T-helper 2 cell treated with Interferon-gamma antibody and Interleukin-4, amounts not matched to agents 5 μg/mL and 100 μg/mL, for 36 hours (primary cell): ENCODE measurements at regions not wholly inside any gene's neighbourhood (a gene's known extent, or its start where the extent isn't known, plus 50 kb on each side); places are given as distances from the start of the nearest gene placed in this dataset.
"Not testable (repeated sequence)": the region's sequence is repeated elsewhere in the genome, so short reads cannot be mapped to it uniquely, and the experiment has no call there.

Source experiments
- DNase-seq: peaks from one replicate; pipeline ENCODE4 v3.0.0; 2021; ENCODE audit warnings: low spot score
- H3K27ac Mint-ChIP-seq: one replicate; pipeline ENCODE4 v1.8.0; 2021; ENCODE audit warnings: mild to moderate bottlenecking, mixed read lengths
- H3K27me3 Mint-ChIP-seq: one replicate; pipeline ENCODE4 v1.8.0; 2021; ENCODE audit warnings: low read depth, mixed read lengths
- H3K36me3 Mint-ChIP-seq: one replicate; pipeline ENCODE4 v1.8.0; 2021; ENCODE audit warnings: low read depth, mixed read lengths
- H3K4me1 Mint-ChIP-seq: one replicate; pipeline ENCODE4 v1.8.0; 2021; ENCODE audit warnings: low read depth, mixed read lengths
- H3K4me3 Mint-ChIP-seq: one replicate; pipeline ENCODE4 v1.8.0; 2022; ENCODE audit warnings: mild to moderate bottlenecking, moderate library complexity, mixed read lengths
- H3K9me3 Mint-ChIP-seq: one replicate; pipeline ENCODE4 v1.8.0; 2021; ENCODE audit warnings: mixed read lengths

DNA sequence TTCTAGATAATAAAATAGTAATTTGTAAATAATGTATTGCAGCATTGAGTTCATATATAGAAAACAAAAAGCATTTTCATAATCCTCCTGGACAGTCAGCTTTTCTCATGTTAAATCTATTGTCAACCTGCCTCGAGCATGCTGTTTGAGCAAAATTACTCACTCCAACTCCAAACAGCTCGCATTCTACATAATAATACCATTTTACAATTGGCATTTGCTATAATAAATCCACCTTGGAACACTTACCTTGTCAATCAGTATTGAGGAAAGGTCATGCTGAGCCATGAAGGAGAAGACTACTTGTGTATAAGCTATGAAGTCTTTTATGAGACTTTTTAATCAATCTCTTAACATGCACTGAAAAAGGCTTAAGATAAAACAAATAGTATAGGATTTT, 682.6 kb downstream of the CBLN4 start:
- H3K27ac Mint-ChIP-seq, result no peak overlapping the region
- H3K4me3 Mint-ChIP-seq, result no peak overlapping the region
- H3K9me3 Mint-ChIP-seq, result peaks cover 29% of the 10 kb centered on the region
- no peak for DNase-seq
- no peaks in the 10 kb centered on the region for H3K36me3 Mint-ChIP-seq
- H3K4me1 Mint-ChIP-seq, result no peaks in the 10 kb centered on the region
- H3K27me3 Mint-ChIP-seq, result no peaks in the 10 kb centered on the region

DNA sequence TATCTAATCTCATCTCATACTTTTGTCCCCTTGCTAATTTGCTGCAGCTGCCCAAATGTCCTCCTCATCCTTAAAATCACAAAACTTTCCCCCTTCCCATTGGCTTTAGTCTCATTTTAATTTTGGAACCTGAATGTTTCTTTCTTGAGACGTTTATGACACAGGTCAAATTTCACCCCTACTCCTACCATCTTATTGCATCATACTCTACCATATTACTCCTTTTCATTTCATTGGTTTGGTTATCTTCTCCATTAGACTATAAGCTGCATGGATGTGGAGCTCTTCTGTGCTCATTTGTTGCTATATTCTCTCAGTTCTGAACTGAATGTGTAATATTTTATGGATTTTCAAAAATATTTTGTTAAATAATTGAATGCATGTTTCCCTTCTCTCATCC, 688.6 kb downstream of the CBLN4 start:
- Mint-ChIP-seq H3K36me3 (no peaks in the 10 kb centered on the region), H3K4me1 (no peaks in the 10 kb centered on the region), H3K4me3 (no peak overlapping the region), H3K27ac (no peak overlapping the region), H3K9me3 (peaks cover 44% of the 10 kb centered on the region), H3K27me3 (no peaks in the 10 kb centered on the region)
- DNase-seq, result no peak

DNA sequence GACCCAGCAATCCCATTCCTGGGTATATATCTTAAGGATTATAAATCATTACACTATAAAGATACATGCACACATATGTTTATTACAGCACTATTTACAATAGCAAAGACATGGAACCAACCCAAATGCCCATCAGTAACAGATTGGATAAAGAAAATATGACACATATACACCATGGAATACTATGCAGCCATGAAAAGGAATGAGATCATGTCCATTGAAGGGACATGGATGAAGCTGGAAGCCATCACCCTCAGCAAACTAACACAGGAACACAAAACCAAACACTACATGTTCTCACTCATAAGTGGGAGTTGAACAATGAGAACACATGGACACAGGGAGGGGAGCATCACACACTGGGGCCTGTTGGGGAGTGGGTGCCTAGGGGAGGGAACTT, 694.5 kb downstream of the CBLN4 start:
- not testable (repeated sequence) for H3K36me3 Mint-ChIP-seq, H3K4me1 Mint-ChIP-seq, DNase-seq, H3K4me3 Mint-ChIP-seq, H3K27me3 Mint-ChIP-seq, H3K27ac Mint-ChIP-seq
- H3K9me3 Mint-ChIP-seq, result peaks cover 60% of the 10 kb centered on the region

GRCh38 chr20:55291261-55291660, 714.1 kb downstream of the CBLN4 start:
- no peaks in the 10 kb centered on the region for H3K36me3 Mint-ChIP-seq
- H3K4me1 Mint-ChIP-seq, result no peaks in the 10 kb centered on the region
- H3K27me3 Mint-ChIP-seq, result no peaks in the 10 kb centered on the region
- no peak for DNase-seq
- H3K9me3 Mint-ChIP-seq, result peaks cover 25% of the 10 kb centered on the region
- no peak overlapping the region for H3K27ac Mint-ChIP-seq
- H3K4me3 Mint-ChIP-seq, result no peak overlapping the region

- H3K9me3 Mint-ChIP-seq, result peaks cover 21% of the 10 kb centered on the region
Observed at GRCh38 chr20:55283889-55284288, 721.4 kb downstream of the CBLN4 start.

DNA sequence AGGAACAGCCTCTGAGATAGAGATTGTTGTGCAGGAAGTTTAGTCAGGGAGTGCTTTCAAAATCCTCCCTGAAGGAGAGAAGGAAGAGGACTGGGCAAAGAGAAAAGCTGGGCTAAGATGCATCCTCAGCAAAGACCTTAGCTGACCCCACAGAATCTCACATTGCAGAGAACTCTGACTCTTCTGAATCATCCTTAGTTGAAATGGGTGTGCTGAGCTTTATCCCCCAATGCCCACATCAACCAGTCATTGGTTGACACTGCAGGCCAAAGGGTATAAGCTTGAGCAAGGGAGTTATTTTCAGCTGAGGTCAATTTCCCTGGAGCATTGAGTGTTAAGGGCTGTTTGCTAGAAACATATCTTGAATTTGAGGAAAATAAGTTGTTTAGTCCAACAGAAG, 732.2 kb downstream of the CBLN4 start:
- H3K4me3 Mint-ChIP-seq, result no peak overlapping the region
- DNase-seq, result no peak
- H3K4me1 Mint-ChIP-seq, result no peaks in the 10 kb centered on the region
- no peak overlapping the region for H3K27ac Mint-ChIP-seq
- H3K36me3 Mint-ChIP-seq, result no peaks in the 10 kb centered on the region
- H3K27me3 Mint-ChIP-seq, result no peaks in the 10 kb centered on the region
- H3K9me3 Mint-ChIP-seq, result peaks cover 26% of the 10 kb centered on the region

More at GRCh38 chr20:55283889-55284288, 721.4 kb downstream of the CBLN4 start:
- H3K27me3 Mint-ChIP-seq, result no peaks in the 10 kb centered on the region
- H3K27ac Mint-ChIP-seq, result no peak overlapping the region
- no peaks in the 10 kb centered on the region for H3K4me1 Mint-ChIP-seq
- no peak overlapping the region for H3K4me3 Mint-ChIP-seq
- DNase-seq, result no peak
- H3K36me3 Mint-ChIP-seq, result no peaks in the 10 kb centered on the region

GRCh38 chr20:55271371-55271770, 733.9 kb downstream of the CBLN4 start:
- no peaks in the 10 kb centered on the region for H3K27me3 Mint-ChIP-seq
- no peak overlapping the region for H3K27ac Mint-ChIP-seq
- peaks cover 23% of the 10 kb centered on the region for H3K9me3 Mint-ChIP-seq
- H3K36me3 Mint-ChIP-seq, result no peaks in the 10 kb centered on the region
- no peak overlapping the region for H3K4me3 Mint-ChIP-seq
- DNase-seq, result no peak
- H3K4me1 Mint-ChIP-seq, result no peaks in the 10 kb centered on the region

DNA sequence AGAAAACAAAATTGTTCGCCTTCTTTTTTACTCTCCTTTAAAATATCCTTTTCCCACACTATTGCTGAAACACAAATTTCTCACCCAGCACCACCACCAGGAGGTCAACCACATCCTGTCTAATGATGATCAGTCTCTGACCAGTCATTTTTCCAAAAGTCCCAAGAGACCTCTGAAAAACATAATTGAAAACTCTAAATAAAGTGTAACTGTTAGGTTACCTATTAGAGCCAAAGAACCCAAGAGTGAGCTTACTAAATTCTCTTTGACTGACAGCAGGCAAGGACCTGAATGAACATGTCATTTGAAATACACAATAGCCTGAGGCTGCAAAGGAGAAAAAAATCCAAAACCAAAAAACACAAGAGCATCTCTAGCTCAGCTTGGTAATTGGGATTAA, 735.4 kb downstream of the CBLN4 start:
- no peak overlapping the region for H3K27ac Mint-ChIP-seq
- peaks cover 31% of the 10 kb centered on the region for H3K9me3 Mint-ChIP-seq
- no peak overlapping the region for H3K4me3 Mint-ChIP-seq
- no peaks in the 10 kb centered on the region for H3K4me1 Mint-ChIP-seq
- H3K36me3 Mint-ChIP-seq, result no peaks in the 10 kb centered on the region
- no peaks in the 10 kb centered on the region for H3K27me3 Mint-ChIP-seq
- no peak for DNase-seq

DNA sequence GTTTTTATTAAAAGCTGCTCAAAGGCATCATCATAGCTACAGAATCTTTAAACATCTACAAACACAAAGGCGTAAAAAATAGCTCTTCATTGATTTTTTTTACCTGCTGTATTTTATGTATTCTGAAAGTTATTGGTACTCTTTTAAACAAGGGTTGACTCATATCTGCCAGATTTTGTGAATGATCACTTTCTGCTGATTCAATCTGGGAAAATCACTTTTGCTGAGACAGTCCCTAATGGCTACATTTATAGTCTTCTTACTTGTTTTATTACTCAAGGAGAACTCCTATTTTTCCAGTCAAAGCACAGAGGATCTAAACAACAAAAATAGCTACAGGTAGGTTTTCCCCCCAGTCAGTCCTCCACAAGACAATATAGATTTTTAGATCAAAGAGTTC, 739.0 kb downstream of the CBLN4 start:
- no peak for DNase-seq
- no peaks in the 10 kb centered on the region for H3K4me1 Mint-ChIP-seq
- no peaks in the 10 kb centered on the region for H3K36me3 Mint-ChIP-seq
- no peaks in the 10 kb centered on the region for H3K27me3 Mint-ChIP-seq
- H3K4me3 Mint-ChIP-seq, result no peak overlapping the region
- peaks cover 33% of the 10 kb centered on the region for H3K9me3 Mint-ChIP-seq
- H3K27ac Mint-ChIP-seq, result no peak overlapping the region

GRCh38 chr20:55264703-55265239, 740.5 kb downstream of the CBLN4 start:
- H3K27me3 Mint-ChIP-seq, result no peaks in the 10 kb centered on the region
- no peak for DNase-seq
- peaks cover 33% of the 10 kb centered on the region for H3K9me3 Mint-ChIP-seq
- no peaks in the 10 kb centered on the region for H3K36me3 Mint-ChIP-seq
- no peak overlapping the region for H3K27ac Mint-ChIP-seq
- H3K4me3 Mint-ChIP-seq, result no peak overlapping the region
- H3K4me1 Mint-ChIP-seq, result no peaks in the 10 kb centered on the region

DNA sequence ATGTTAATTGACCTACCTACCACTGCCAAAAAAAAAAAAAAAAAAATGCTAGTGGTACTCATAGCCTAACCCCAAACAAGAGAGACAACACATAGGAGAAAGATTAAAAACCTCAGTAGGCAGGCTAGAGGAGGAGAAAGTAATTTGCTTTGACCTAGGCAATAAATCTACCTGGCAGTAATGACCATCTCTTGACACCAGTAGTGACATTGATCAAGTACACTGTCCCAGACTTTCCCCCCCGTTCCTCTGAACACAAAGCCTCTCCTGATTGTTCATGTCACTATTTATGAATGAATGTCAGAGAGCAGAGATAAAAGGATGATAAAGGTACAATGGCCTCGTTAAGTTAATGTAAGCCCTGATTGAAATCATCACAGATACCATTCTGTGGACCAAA, 746.8 kb downstream of the CBLN4 start:
- no peak for DNase-seq
- no peak overlapping the region for H3K27ac Mint-ChIP-seq
- H3K9me3 Mint-ChIP-seq, result peaks cover 24% of the 10 kb centered on the region
- no peaks in the 10 kb centered on the region for H3K36me3 Mint-ChIP-seq
- H3K4me1 Mint-ChIP-seq, result no peaks in the 10 kb centered on the region
- H3K27me3 Mint-ChIP-seq, result no peaks in the 10 kb centered on the region
- H3K4me3 Mint-ChIP-seq, result no peak overlapping the region

GRCh38 chr20:55255016-55255415, 750.3 kb downstream of the CBLN4 start:
- Mint-ChIP-seq H3K4me3 (no peak overlapping the region), H3K4me1 (no peaks in the 10 kb centered on the region), H3K27me3 (no peaks in the 10 kb centered on the region), H3K27ac (no peak overlapping the region), H3K9me3 (peaks cover 24% of the 10 kb centered on the region), H3K36me3 (no peaks in the 10 kb centered on the region)
- DNase-seq, result no peak

GRCh38 chr20:55253781-55254180, 751.5 kb downstream of the CBLN4 start:
- Mint-ChIP-seq H3K4me1 (no peaks in the 10 kb centered on the region), H3K4me3 (no peak overlapping the region), H3K36me3 (no peaks in the 10 kb centered on the region), H3K9me3 (peaks cover 24% of the 10 kb centered on the region), H3K27me3 (no peaks in the 10 kb centered on the region), H3K27ac (no peak overlapping the region)
- no peak for DNase-seq

GRCh38 chr20:55252521-55252920, 752.8 kb downstream of the CBLN4 start:
- Mint-ChIP-seq H3K4me3 (no peak overlapping the region), H3K36me3 (no peaks in the 10 kb centered on the region), H3K27me3 (no peaks in the 10 kb centered on the region), H3K9me3 (peaks cover 26% of the 10 kb centered on the region), H3K27ac (no peak overlapping the region), H3K4me1 (no peaks in the 10 kb centered on the region)
- no peak for DNase-seq

- Mint-ChIP-seq H3K36me3 (no peaks in the 10 kb centered on the region), H3K9me3 (peaks cover 37% of the 10 kb centered on the region), H3K4me1 (no peaks in the 10 kb centered on the region), H3K27ac (no peak overlapping the region), H3K4me3 (no peak overlapping the region), H3K27me3 (no peaks in the 10 kb centered on the region)
- DNase-seq, result no peak
Observed at GRCh38 chr20:55251170-55251569, 754.1 kb downstream of the CBLN4 start.
